ENCODE measurements at regions not wholly inside any gene's neighbourhood (a gene's known extent, or its start where the extent isn't known, plus 50 kb on each side); places are given as distances from the start of the nearest gene placed in this dataset.

DNA sequence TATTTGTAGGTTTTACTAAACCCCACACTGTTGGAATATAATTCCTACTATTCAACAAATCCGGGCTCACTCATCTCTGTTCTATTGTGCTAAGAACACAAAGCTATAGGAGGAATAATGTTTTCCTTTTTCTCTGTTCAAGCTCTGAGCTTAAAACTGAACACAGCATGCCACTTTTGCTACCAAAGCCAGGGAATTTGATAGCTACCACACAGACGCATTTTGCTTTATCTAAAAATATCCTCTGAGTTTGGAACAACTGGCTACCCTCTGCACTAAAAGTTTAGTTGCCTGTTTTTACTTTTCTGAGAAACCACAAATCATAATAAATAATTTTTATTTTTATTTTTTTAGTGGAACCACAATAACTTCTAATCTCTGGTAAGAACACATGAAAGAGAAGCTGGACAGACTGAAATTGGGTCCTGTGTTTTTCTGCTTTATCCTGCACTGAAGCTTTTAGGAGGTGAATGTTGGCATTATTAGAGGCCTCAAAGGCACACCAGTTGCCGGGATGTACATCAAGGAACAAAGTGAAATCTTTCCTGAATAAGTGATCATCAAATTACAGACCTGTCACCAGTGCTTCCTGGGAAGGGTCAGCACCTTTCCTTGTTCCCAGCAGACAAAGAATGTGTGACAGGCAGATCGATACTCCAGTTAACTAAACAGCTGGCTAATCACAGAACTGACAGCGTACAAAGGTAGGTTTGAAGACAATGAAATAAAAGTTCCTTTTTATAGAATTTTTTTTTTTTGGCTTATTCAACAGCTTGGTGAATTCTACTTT is 523.2 kb upstream of the TENM4 start:
- no peak overlapping the region for H3K27ac Mint-ChIP-seq
- DNase-seq (no peak), ATAC-seq (no peak)
- H3K4me3 Mint-ChIP-seq: no peak overlapping the region
- no peaks in the 10 kb centered on the region for H3K4me1 Mint-ChIP-seq
- peaks cover 10 to 18% of the 10 kb centered on the region in 2 donors for H3K9me3 Mint-ChIP-seq
- H3K27me3 Mint-ChIP-seq: no peaks in the 10 kb centered on the region

DNA sequence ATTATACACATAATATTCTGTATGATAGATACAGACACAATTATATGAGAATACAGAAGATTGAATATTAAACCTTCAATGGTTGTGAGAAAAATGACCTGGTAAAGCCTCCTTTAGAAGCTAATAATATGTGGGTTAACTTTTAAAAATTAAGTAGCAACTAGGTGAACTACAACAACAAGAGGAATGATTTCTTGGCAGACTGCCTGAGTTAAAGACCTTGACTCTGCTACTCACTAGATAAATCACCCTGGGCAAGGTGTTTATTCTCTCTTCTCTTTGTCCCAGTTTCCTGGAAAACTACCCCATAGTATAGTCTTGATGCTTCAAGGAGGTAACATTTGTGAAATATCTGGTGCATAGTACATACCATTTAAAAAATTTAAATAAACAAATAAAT is 519.6 kb upstream of the TENM4 start:
- DNase-seq (no peak), ATAC-seq (no peak)
- Mint-ChIP-seq H3K4me3 (no peak overlapping the region), H3K9me3 (peaks cover 17 to 39% of the 10 kb centered on the region in 2 donors), H3K27me3 (no peaks in the 10 kb centered on the region), H3K27ac (no peak overlapping the region), H3K4me1 (no peaks in the 10 kb centered on the region)

DNA sequence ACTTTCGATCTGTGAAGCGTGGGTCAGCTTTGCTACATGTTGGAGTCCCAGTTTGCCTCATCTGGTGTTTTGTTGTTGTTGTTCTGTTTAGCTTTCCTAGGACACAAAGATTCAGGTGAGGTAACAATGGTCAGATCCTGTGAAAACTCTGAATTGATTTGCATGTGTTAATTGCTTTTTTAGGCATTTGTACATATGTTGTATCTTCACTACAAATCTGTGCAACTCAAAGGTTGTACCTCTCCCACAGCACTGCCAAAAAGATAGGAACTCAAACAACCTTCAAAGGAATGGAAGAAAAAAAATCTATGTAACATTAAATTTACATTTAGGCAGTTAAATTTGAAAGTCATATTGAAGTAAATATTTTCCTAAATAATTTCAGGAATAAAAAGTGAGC is 518.5 kb upstream of the TENM4 start:
- Mint-ChIP-seq H3K27me3 (no peaks in the 10 kb centered on the region), H3K9me3 (peaks cover 17 to 39% of the 10 kb centered on the region in 2 donors), H3K4me3 (no peak overlapping the region), H3K27ac (no peak overlapping the region), H3K4me1 (no peaks in the 10 kb centered on the region)
- ATAC-seq (no peak), DNase-seq (no peak)

DNA sequence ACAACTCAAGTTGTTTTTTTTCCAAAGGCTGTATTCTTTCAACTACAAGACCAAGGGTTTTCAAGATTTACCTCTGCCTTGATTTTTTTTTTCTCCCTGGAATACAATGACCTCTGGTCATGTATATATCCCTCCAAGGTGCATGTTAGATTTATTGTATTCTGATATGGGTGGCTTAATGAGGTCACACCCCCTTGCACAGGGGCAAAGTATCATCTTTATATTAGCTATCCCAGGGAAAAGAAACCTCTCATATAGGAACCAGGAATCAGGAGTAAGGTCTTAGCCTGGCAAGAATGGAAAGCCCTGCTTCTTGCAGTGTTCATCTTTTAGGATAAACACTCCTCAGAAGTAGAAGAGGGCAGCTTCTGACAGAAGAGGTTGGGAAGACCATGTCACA is 516.9 kb upstream of the TENM4 start:
- no peak overlapping the region for H3K4me3 Mint-ChIP-seq
- ATAC-seq (no peak), DNase-seq (no peak)
- H3K27ac Mint-ChIP-seq: no peak overlapping the region
- peaks cover 20 to 42% of the 10 kb centered on the region in 2 donors for H3K9me3 Mint-ChIP-seq
- no peaks in the 10 kb centered on the region for H3K4me1 Mint-ChIP-seq
- H3K27me3 Mint-ChIP-seq: no peaks in the 10 kb centered on the region

DNA sequence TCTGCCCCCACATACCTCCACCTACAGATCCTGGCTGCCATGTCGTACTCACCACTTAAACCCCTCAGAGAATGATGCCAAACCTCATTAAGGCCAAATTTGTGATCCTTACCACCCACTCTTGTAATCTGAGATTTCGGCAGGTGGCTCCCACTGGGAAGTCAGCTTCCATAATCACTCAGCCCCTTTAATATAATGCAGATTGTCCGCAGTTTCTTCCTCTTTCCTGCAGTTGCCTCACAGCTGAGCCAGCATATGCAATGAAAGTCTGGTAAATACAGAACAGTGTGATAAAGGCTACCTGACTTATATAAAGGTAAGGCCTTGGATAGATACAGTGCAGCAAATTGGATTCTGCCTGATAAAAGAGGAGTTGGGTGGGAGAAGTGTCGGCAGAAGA is 515.2 kb upstream of the TENM4 start:
- no peak overlapping the region for H3K27ac Mint-ChIP-seq
- no peak for DNase-seq
- H3K9me3 Mint-ChIP-seq: peaks cover 16 to 37% of the 10 kb centered on the region in 2 donors
- no peaks in the 10 kb centered on the region for H3K27me3 Mint-ChIP-seq
- ATAC-seq: no peak
- no peak overlapping the region for H3K4me3 Mint-ChIP-seq
- H3K4me1 Mint-ChIP-seq: no peaks in the 10 kb centered on the region

DNA sequence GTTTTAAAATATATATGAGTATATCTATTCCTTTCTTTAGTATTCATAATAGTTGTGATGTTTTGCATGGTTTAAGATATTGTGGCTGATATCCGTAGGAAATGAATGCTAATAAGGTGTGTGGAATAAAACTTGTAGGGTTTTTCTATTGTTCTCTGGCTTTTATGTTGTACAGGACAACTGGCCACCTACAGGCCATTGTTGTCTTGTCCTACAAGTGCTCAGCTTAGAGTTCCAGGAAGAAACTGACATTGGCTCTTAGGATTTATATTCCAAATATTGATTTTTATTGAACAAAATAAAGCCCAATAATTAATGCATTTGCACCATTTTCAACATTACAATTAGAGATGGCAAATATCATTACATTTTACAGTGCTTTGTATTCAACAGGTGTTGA is 512.8 kb upstream of the TENM4 start:
- peaks cover 16 to 23% of the 10 kb centered on the region in 2 donors for H3K9me3 Mint-ChIP-seq
- DNase-seq (no peak), ATAC-seq (no peak)
- H3K27ac Mint-ChIP-seq: no peak overlapping the region
- H3K4me3 Mint-ChIP-seq: no peak overlapping the region
- H3K27me3 Mint-ChIP-seq: no peaks in the 10 kb centered on the region
- no peaks in the 10 kb centered on the region for H3K4me1 Mint-ChIP-seq

DNA sequence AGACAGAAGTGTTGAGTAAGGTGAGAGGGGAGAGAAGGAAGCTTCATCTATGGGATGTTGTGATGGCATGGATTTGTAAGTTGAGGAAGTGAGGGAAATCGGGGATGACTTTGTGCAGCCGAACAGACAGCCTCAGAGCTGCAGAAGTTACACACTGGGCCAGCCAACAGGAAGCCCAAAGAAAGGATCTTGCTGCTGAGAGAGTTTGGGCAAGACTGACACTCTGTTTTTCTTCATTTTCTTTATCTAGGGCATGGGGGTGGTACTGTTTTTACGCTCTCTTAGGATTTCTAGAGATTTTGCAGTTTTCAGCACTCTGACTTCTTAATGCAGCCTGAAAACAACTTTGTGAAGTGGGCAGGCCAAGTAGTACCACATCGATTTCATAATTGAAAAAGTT is 509.9 kb upstream of the TENM4 start:
- Mint-ChIP-seq H3K27me3 (no peaks in the 10 kb centered on the region), H3K9me3 (peaks cover 5 to 7% of the 10 kb centered on the region in 2 donors), H3K27ac (no peak overlapping the region), H3K4me3 (no peak overlapping the region), H3K4me1 (no peaks in the 10 kb centered on the region)
- ATAC-seq: no peak
- DNase-seq: no peak

DNA sequence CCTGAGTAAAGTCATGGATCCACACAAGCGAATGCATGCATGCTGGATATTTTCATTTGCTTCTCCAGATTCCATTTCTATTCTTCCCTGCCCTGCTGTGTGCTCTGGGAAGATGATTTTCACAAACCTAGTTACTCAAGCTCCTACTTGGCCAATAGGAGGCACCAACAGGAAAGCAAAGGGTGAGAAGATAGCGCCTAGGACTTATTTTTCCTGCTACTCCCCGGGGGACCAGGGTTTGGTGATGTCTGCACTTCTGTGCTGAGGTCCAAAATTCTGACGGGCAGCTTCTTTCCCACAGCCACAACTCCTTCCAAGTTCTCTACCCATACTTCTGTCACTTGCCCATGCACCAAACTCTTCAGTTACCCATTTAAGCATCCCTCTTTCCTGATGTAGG is 509.3 kb upstream of the TENM4 start:
- Mint-ChIP-seq H3K9me3 (peaks cover 5 to 7% of the 10 kb centered on the region in 2 donors), H3K4me3 (no peak overlapping the region), H3K27ac (no peak overlapping the region), H3K27me3 (no peaks in the 10 kb centered on the region), H3K4me1 (no peaks in the 10 kb centered on the region)
- no peak for DNase-seq
- no peak for ATAC-seq

DNA sequence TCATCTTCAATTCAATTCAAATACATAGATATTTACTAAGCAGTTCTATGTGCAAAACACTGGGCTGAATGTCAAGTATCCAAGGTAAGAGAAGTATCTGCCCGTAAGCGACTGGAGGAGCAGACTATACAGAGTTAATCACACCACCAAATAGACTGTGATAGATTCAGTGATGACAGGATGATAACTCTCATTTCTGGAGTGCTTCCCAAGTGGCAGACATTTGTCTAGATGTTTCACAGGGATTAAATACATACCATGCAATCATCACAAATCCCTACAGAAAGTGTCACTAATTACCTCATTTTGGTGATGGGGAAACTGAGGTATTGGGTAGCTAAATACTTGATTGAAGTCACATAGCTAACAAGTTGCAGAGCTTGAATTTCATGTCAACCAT is 508.7 kb upstream of the TENM4 start:
- H3K27me3 Mint-ChIP-seq: no peaks in the 10 kb centered on the region
- no peaks in the 10 kb centered on the region for H3K4me1 Mint-ChIP-seq
- no peak overlapping the region for H3K4me3 Mint-ChIP-seq
- peaks cover 5 to 7% of the 10 kb centered on the region in 2 donors for H3K9me3 Mint-ChIP-seq
- DNase-seq (no peak), ATAC-seq (no peak)
- H3K27ac Mint-ChIP-seq: no peak overlapping the region

DNA sequence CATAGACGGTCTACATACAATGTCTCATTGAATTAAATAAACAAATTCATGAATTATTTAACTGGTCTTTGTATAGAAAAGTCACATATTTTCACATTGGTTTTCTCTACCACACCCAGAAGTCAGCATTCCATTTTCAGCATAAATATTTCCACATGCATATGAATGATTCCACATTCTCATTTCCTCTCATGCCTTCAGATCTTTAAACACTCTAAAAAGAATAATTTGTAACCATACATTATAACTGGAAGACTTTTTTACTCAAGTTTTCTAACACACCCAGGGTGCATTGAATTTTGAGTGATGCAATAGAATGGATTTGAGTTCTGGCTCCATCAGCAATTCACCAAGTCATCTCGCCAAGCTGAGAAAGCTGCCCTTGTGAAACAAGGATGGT is 501.8 kb upstream of the TENM4 start:
- Mint-ChIP-seq H3K27ac (no peak overlapping the region), H3K9me3 (peaks cover 0 to 9% of the 10 kb centered on the region in 2 donors), H3K27me3 (no peaks in the 10 kb centered on the region), H3K4me3 (no peak overlapping the region), H3K4me1 (no peaks in the 10 kb centered on the region)
- no peak for DNase-seq
- ATAC-seq: no peak

DNA sequence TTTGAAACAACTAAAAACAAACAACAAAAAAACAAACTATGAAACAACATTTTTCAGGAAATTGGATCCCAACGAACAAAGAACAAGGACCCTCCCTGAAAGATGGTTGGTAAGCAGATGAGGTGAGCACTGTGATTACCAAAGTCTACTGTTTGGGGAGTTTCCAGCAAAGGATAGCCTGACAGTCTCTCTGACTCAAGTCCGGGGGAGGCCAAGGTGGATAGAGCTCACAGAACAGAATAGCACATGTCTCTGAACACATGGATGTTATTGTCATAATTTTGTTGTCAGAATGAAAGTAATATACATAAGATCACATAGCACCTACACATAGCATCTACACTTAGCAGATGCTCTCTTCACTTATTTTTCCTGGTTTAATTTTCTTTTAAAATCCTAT is 501.3 kb upstream of the TENM4 start:
- Mint-ChIP-seq H3K4me1 (no peaks in the 10 kb centered on the region), H3K4me3 (no peak overlapping the region), H3K9me3 (peaks cover 0 to 13% of the 10 kb centered on the region in 2 donors), H3K27me3 (no peaks in the 10 kb centered on the region), H3K27ac (no peak overlapping the region)
- no peak for ATAC-seq
- no peak for DNase-seq

DNA sequence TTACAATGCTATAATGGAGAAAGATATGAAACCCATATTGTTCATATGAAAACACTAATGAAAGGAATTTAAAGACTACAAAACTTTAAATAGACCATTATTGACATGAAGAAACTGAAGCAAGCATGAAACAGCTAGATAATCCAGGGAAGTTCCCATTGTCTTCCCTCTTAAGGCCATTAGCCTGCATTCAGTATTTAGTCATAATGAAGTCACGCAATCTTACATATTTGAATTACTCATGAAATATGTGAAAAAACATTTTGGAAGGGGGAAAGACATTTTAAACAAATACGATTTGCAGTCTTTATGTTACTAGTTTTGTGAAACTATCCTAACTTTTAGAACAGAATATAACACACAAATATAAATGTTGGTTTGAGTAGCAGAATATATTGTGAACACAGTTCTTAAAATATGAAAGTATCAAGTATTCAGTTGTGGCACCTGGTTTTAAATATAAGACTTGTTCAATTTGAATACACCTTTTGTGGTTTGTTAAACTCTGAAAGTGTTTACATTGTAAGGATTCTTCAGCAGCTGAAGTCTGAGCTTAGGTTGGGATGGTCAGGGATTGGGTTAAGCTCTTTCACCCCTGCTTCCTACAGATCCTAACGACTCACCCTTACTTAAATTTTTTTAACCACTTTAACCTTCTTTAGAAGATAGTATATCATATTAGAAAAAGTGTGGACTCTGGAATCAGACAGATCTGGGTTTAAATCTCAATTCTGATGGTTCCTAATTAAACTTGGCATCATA is 500.3 kb upstream of the TENM4 start:
- H3K4me3 Mint-ChIP-seq: no peak overlapping the region
- H3K9me3 Mint-ChIP-seq: peaks cover 7 to 13% of the 10 kb centered on the region in 2 donors
- ATAC-seq (no peak), DNase-seq (no peak)
- no peaks in the 10 kb centered on the region for H3K27me3 Mint-ChIP-seq
- no peak overlapping the region for H3K27ac Mint-ChIP-seq
- no peaks in the 10 kb centered on the region for H3K4me1 Mint-ChIP-seq

DNA sequence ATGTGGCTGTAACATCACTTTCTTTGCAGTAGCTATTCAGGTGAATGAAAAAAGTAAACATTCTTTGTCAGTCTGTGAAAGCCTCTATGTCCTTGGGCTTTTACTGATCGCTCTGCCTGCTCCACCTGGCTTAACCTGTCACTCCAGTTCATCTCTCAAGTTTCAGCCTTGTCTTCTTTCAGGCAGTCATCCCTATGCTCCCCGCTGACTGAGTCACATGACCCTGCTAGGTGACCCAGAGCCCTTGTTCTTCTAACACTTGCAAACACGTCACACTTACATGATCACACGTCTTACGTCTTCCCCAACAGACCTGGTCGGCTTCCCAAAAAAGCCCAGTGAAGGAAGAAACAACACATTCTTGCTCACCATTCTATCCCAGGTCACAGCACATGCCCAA is 499.3 kb upstream of the TENM4 start:
- H3K9me3 Mint-ChIP-seq: peaks cover 12 to 17% of the 10 kb centered on the region in 2 donors
- H3K27ac Mint-ChIP-seq: no peak overlapping the region
- no peak overlapping the region for H3K4me3 Mint-ChIP-seq
- H3K4me1 Mint-ChIP-seq: no peaks in the 10 kb centered on the region
- H3K27me3 Mint-ChIP-seq: no peaks in the 10 kb centered on the region
- ATAC-seq: no peak
- DNase-seq: no peak

DNA sequence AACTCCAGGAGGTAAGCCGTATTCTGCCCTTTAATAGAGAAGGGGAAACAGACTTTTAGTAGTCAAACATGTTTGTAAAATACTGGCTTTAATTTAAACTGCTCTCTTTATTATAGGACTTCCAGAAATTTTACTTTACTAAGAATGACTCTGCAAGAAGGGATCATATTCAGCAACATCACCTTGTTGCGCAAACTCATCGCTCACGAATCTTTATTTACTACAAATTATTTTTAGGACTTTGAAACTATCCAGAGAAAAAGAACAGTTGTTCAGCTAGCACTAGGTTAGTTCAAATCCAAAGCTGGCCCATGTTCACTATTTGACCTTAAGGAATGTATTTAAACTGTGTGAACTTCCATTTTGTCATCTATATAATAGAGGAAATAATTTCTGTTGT is 498.3 kb upstream of the TENM4 start:
- no peak overlapping the region for H3K4me3 Mint-ChIP-seq
- peaks cover 15 to 26% of the 10 kb centered on the region in 2 donors for H3K9me3 Mint-ChIP-seq
- H3K27me3 Mint-ChIP-seq: no peaks in the 10 kb centered on the region
- no peak for ATAC-seq
- H3K4me1 Mint-ChIP-seq: no peaks in the 10 kb centered on the region
- no peak for DNase-seq
- no peak overlapping the region for H3K27ac Mint-ChIP-seq

DNA sequence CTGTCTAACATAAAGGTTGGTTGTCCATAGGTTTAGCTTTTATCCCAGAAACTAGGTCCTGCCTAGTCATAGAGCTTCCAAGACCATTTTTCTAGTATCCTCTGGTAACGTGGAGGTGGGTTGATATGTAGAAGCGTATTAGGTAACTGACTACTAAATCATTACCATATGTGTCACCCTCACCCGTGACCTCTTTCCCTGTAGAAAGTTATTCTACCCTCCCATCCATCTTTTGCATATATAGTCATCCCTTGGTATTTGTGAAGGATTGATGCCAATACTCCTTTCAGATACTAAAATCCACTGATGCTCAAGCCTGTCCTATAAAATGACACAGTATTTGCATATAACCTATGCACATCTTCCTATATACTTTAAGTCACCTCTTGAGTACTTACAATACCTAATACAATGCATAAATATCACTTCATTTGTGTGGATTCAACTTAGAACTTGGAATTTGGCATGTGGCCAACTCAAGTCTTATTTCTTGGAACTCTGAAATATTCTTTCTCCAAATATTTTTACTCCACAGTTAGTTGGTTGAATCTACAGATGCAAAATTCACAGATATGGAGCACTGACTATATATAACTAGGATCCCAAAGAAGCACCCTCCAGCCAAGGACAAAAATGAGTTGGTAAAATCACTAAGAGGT is 497.0 kb upstream of the TENM4 start:
- no peak overlapping the region for H3K4me3 Mint-ChIP-seq
- no peak for ATAC-seq
- peaks cover 15 to 28% of the 10 kb centered on the region in 2 donors for H3K9me3 Mint-ChIP-seq
- H3K27ac Mint-ChIP-seq: no peak overlapping the region
- no peak for DNase-seq
- H3K4me1 Mint-ChIP-seq: no peaks in the 10 kb centered on the region
- H3K27me3 Mint-ChIP-seq: no peaks in the 10 kb centered on the region

DNA sequence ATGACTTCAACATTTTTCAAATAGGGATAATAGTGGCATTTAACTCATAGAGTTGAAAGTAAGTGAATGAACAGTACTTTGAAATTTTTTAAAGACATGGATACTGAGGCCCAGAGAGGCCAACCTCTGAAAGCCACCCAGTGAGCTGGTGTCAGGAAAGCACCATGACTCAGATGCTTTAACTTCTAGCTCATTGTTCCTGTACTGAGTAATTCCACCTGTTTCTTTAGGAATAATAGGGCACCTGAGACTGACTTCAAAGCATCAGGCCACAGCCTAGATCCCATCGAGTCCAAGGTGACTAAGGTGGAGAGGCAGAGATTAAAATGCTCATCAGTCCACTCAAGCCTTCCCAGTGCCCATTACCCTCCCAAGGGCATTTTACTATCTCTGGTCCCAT is 491.8 kb upstream of the TENM4 start:
- DNase-seq (no peak), ATAC-seq (no peak)
- Mint-ChIP-seq H3K27ac (no peak overlapping the region), H3K9me3 (peaks cover 15 to 19% of the 10 kb centered on the region in 2 donors), H3K4me1 (no peaks in the 10 kb centered on the region), H3K4me3 (no peak overlapping the region), H3K27me3 (no peaks in the 10 kb centered on the region)
